ENCODE measurements at regions not wholly inside any gene's neighbourhood (a gene's known extent, or its start where the extent isn't known, plus 50 kb on each side); places are given as distances from the start of the nearest gene placed in this dataset.
"Not testable (repeated sequence)": the region's sequence is repeated elsewhere in the genome, so short reads cannot be mapped to it uniquely, and the experiment has no call there.

GRCh38 chr12:19614601-19615383, 175.5 kb downstream of the AEBP2 start:
- intact Hi-C loops (cut with micrococcal nuclease) = no loop called here
- Histone ChIP-seq H3K36me3 (ENCODE audit: insufficient read depth, low read length) (no peaks in the 10 kb centered on the region), H3K27ac (ENCODE audit: low read depth, low read length) (no peak overlapping the region)

GRCh38 chr12:19615384-19615725, 176.1 kb downstream of the AEBP2 start:
- ChIA-PET POLR2A (ENCODE audit: partially characterized antibody) (no interaction called here), CTCF (ENCODE audit: partially characterized antibody) (no interaction called here)
- peaks cover 0 to 7% (median 3%) of the 10 kb centered on the region in 4 donors for H3K4me1 Mint-ChIP-seq
- Histone ChIP-seq H3K4me3 (ENCODE audit: low read length in 2 of 2) (no peak overlapping the region), H3K4me1 (ENCODE audit: insufficient read depth, low read length) (no peaks in the 10 kb centered on the region), H3K9me3 (ENCODE audit: control insufficient read depth in 1 of 2, low read length in 2 of 2) (no peaks in the 10 kb centered on the region), H3K36me3 (ENCODE audit: insufficient read depth, low read length) (no peaks in the 10 kb centered on the region), H3K27ac (ENCODE audit: low read depth, low read length) (no peak overlapping the region), H3K27me3 (ENCODE audit: insufficient read depth, low read length) (no peaks in the 10 kb centered on the region)
- H3K36me3 Mint-ChIP-seq = peaks cover 8 to 15% of the 10 kb centered on the region in 2 donors
- intact Hi-C loops (cut with micrococcal nuclease) = no loop called here
- peaks cover 0 to 8% (median 3%) of the 10 kb centered on the region in 8 donors for H3K9me3 Mint-ChIP-seq
- H3K27me3 Mint-ChIP-seq = no peaks in the 10 kb centered on the region
- no peak overlapping the region for H3K27ac Mint-ChIP-seq
- DNase-seq = no peak
- no peak overlapping the region for H3K4me3 Mint-ChIP-seq

More at GRCh38 chr12:19614601-19615383, 175.5 kb downstream of the AEBP2 start:
- no peaks in the 10 kb centered on the region for H3K9me3 ChIP-seq (ENCODE audit: control insufficient read depth in 1 of 2, low read length in 2 of 2)
- H3K4me3 ChIP-seq (ENCODE audit: low read length in 2 of 2) = no peak overlapping the region
- Mint-ChIP-seq H3K9me3 (peaks cover 0 to 8% (median 3%) of the 10 kb centered on the region in 8 donors), H3K27me3 (no peaks in the 10 kb centered on the region), H3K36me3 (peaks cover 8 to 15% of the 10 kb centered on the region in 2 donors), H3K4me3 (no peak overlapping the region), H3K4me1 (peaks cover 0 to 7% (median 3%) of the 10 kb centered on the region in 4 donors), H3K27ac (no peak overlapping the region)
- POLR2A ChIA-PET (ENCODE audit: partially characterized antibody) = no interaction called here
- CTCF ChIA-PET (ENCODE audit: partially characterized antibody) = no interaction called here
- no peaks in the 10 kb centered on the region for H3K4me1 ChIP-seq (ENCODE audit: insufficient read depth, low read length)
- no peak for DNase-seq
- H3K27me3 ChIP-seq (ENCODE audit: insufficient read depth, low read length) = no peaks in the 10 kb centered on the region

- Mint-ChIP-seq H3K4me3 (no peak overlapping the region), H3K4me1 (peaks cover 0 to 7% (median 3%) of the 10 kb centered on the region in 4 donors), H3K27ac (no peak overlapping the region), H3K27me3 (no peaks in the 10 kb centered on the region), H3K9me3 (peaks cover 0 to 3% (median under 1%) of the 10 kb centered on the region in 8 donors), H3K36me3 (peaks cover 3 to 12% of the 10 kb centered on the region in 2 donors)
- intact Hi-C loops (cut with micrococcal nuclease) = no loop called here
- Histone ChIP-seq H3K27ac (ENCODE audit: low read depth, low read length) (no peak overlapping the region), H3K4me1 (ENCODE audit: insufficient read depth, low read length) (no peaks in the 10 kb centered on the region), H3K27me3 (ENCODE audit: insufficient read depth, low read length) (no peaks in the 10 kb centered on the region), H3K36me3 (ENCODE audit: insufficient read depth, low read length) (no peaks in the 10 kb centered on the region), H3K4me3 (ENCODE audit: low read length in 2 of 2) (no peak overlapping the region), H3K9me3 (ENCODE audit: control insufficient read depth in 1 of 2, low read length in 2 of 2) (no peaks in the 10 kb centered on the region)
- DNase-seq = no peak
- POLR2A ChIA-PET (ENCODE audit: partially characterized antibody) = no interaction called here
- CTCF ChIA-PET (ENCODE audit: partially characterized antibody) = no interaction called here
Observed at GRCh38 chr12:19616781-19617180, 177.5 kb downstream of the AEBP2 start.

GRCh38 chr12:19620222-19620621, 180.9 kb downstream of the AEBP2 start:
- Histone ChIP-seq H3K27me3 (ENCODE audit: insufficient read depth, low read length) (no peaks in the 10 kb centered on the region), H3K4me1 (ENCODE audit: insufficient read depth, low read length) (no peaks in the 10 kb centered on the region), H3K27ac (ENCODE audit: low read depth, low read length) (no peak overlapping the region), H3K36me3 (ENCODE audit: insufficient read depth, low read length) (no peaks in the 10 kb centered on the region), H3K4me3 (ENCODE audit: low read length in 2 of 2) (no peak overlapping the region), H3K9me3 (ENCODE audit: control insufficient read depth in 1 of 2, low read length in 2 of 2) (no peaks in the 10 kb centered on the region)
- DNase-seq = no peak
- intact Hi-C loops (cut with micrococcal nuclease) = no loop called here
- Mint-ChIP-seq H3K9me3 (no peaks in the 10 kb centered on the region), H3K27ac (no peak overlapping the region), H3K4me1 (peaks cover 0 to 11% (median 5%) of the 10 kb centered on the region in 4 donors), H3K4me3 (no peak overlapping the region), H3K36me3 (peaks cover 0 to 2% of the 10 kb centered on the region in 2 donors), H3K27me3 (no peaks in the 10 kb centered on the region)
- POLR2A ChIA-PET (ENCODE audit: partially characterized antibody) = no interaction called here
- CTCF ChIA-PET (ENCODE audit: partially characterized antibody) = no interaction called here

GRCh38 chr12:19623751-19624399, 184.6 kb downstream of the AEBP2 start:
- POLR2A ChIA-PET (ENCODE audit: partially characterized antibody) = no interaction called here
- peaks cover 0 to 2% of the 10 kb centered on the region in 2 donors for H3K36me3 Mint-ChIP-seq
- no peaks in the 10 kb centered on the region for H3K27me3 ChIP-seq (ENCODE audit: insufficient read depth, low read length)
- H3K4me1 ChIP-seq (ENCODE audit: insufficient read depth, low read length) = no peaks in the 10 kb centered on the region
- CTCF ChIA-PET (ENCODE audit: partially characterized antibody) = no interaction called here
- intact Hi-C loops (cut with micrococcal nuclease) = no loop called here
- H3K9me3 ChIP-seq (ENCODE audit: control insufficient read depth in 1 of 2, low read length in 2 of 2) = no peaks in the 10 kb centered on the region
- no peak overlapping the region for H3K4me3 Mint-ChIP-seq
- no peak for DNase-seq
- no peak overlapping the region for H3K27ac Mint-ChIP-seq
- H3K27ac ChIP-seq (ENCODE audit: low read depth, low read length) = no peak overlapping the region
- H3K9me3 Mint-ChIP-seq = peaks cover 0 to 2% (median 0%) of the 10 kb centered on the region in 8 donors
- peaks cover 0 to 4% (median 2%) of the 10 kb centered on the region in 4 donors for H3K4me1 Mint-ChIP-seq
- no peak overlapping the region for H3K4me3 ChIP-seq (ENCODE audit: low read length in 2 of 2)
- H3K36me3 ChIP-seq (ENCODE audit: insufficient read depth, low read length) = no peaks in the 10 kb centered on the region
- no peaks in the 10 kb centered on the region for H3K27me3 Mint-ChIP-seq

- Mint-ChIP-seq H3K4me1 (peaks cover 0 to 4% (median 2%) of the 10 kb centered on the region in 4 donors), H3K36me3 (peaks cover 0 to 2% of the 10 kb centered on the region in 2 donors), H3K27ac (peak overlapping the region in 2 of 7 donors; percentile 48 to 60), H3K27me3 (no peaks in the 10 kb centered on the region), H3K4me3 (no peak overlapping the region), H3K9me3 (peaks cover 0 to 2% (median 0%) of the 10 kb centered on the region in 8 donors)
- Histone ChIP-seq H3K9me3 (ENCODE audit: control insufficient read depth in 1 of 2, low read length in 2 of 2) (no peaks in the 10 kb centered on the region), H3K27me3 (ENCODE audit: insufficient read depth, low read length) (no peaks in the 10 kb centered on the region), H3K27ac (ENCODE audit: low read depth, low read length) (no peak overlapping the region), H3K4me3 (ENCODE audit: low read length in 2 of 2) (no peak overlapping the region), H3K36me3 (ENCODE audit: insufficient read depth, low read length) (no peaks in the 10 kb centered on the region), H3K4me1 (ENCODE audit: insufficient read depth, low read length) (no peaks in the 10 kb centered on the region)
- ChIA-PET CTCF (ENCODE audit: partially characterized antibody) (no interaction called here), POLR2A (ENCODE audit: partially characterized antibody) (no interaction called here)
- DNase-seq = no peak
- intact Hi-C loops (cut with micrococcal nuclease) = no loop called here
Observed at GRCh38 chr12:19624491-19624890, 185.2 kb downstream of the AEBP2 start.

GRCh38 chr12:19625551-19625950, 186.3 kb downstream of the AEBP2 start:
- H3K27me3 ChIP-seq (ENCODE audit: insufficient read depth, low read length); H3K27ac ChIP-seq (ENCODE audit: low read depth, low read length); intact Hi-C loops (cut with micrococcal nuclease); CTCF ChIA-PET (ENCODE audit: partially characterized antibody); H3K36me3 ChIP-seq (ENCODE audit: insufficient read depth, low read length); H3K4me1 ChIP-seq (ENCODE audit: insufficient read depth, low read length); H3K27me3 Mint-ChIP-seq; H3K4me3 ChIP-seq (ENCODE audit: low read length in 2 of 2); H3K9me3 Mint-ChIP-seq; H3K4me1 Mint-ChIP-seq; POLR2A ChIA-PET (ENCODE audit: partially characterized antibody); H3K4me3 Mint-ChIP-seq; H3K36me3 Mint-ChIP-seq; DNase-seq; H3K9me3 ChIP-seq (ENCODE audit: control insufficient read depth in 1 of 2, low read length in 2 of 2): not testable (repeated sequence)
- peak overlapping the region in 1 of 7 donors; percentile 77 for H3K27ac Mint-ChIP-seq

Data from CD4-positive, alpha-beta memory T cell (primary cell).